Thyroid gland (tissue), 4 donors: ENCODE measurements at regions not wholly inside any gene's neighbourhood (a gene's known extent, or its start where the extent isn't known, plus 50 kb on each side); places are given as distances from the start of the nearest gene placed in this dataset.

Source experiments
- CTCF ChIP-seq, 6 experiments: fragments of 200-600 bp in 3 of 6; fragments of 450-650 bp in 3 of 6; sonication (generic) in 3 of 6; IDR thresholded peaks; one replicate each; pipeline ENCODE4 v1.5.1; 2016 to 2019; ENCODE audit warnings: antibody characterized with exemption in 6 of 6, mild to moderate bottlenecking in 2 of 6, inconsistent platforms in 1 of 6, moderate library complexity in 1 of 6
- POLR2A ChIP-seq, 2 donors: fragments of 450-650 bp; IDR thresholded peaks; one replicate each; pipeline ENCODE4 v1.6.1; 2017; ENCODE audit warnings: antibody characterized with exemption in 2 of 2, mild to moderate bottlenecking in 2 of 2, moderate library complexity in 1 of 2

GRCh38 chr9:12141422-12141821, 551.8 kb upstream of the TYRP1 start:
- no peak for TF ChIP-seq CTCF (IDR thresholded peaks at IDR 0.05)
- TF ChIP-seq POLR2A (IDR thresholded peaks at IDR 0.05), result no peak
